ENCODE measurements at regions not wholly inside any gene's neighbourhood (a gene's known extent, or its start where the extent isn't known, plus 50 kb on each side); places are given as distances from the start of the nearest gene placed in this dataset.

DNA sequence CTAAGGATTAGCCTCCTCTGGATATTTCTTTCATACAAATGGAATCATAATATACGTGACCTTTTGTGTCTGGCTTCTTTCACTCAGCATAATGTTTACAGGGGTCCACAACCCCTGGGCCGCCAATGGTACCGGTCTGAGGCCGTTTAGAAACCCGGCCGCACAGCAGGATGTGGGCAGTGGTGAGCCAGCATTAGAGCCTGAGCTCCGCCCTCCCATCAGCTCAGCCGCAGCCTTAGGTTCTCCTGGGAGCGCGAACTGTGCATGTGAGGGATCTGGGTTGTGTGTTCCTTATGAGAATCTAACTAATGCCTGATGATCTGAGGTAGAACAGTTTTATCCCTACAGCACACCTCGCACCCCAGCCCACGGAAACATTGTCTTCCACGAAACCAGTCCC lies 229.7 kb downstream of the ICE1 start:
- DNase-seq = no peak

DNA sequence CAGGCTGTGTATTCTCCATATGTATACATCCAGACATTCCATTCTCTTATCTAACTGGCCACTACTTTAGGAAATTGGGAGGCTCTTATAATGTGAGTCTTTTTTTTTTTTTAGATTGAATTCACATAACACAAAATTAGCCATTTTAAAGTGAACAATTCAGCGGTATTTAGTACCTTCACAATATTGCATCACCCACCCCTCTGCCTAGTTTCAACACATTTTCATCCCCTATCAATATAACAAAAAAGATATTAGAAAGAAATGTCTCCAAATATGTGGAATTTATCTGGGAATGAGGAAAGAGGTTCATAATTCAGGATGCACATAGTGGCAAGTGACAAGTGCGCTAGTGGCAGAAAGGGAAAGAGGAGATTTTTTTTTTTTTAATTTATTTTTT lies 228.5 kb downstream of the ICE1 start:
- no peak for DNase-seq

DNA sequence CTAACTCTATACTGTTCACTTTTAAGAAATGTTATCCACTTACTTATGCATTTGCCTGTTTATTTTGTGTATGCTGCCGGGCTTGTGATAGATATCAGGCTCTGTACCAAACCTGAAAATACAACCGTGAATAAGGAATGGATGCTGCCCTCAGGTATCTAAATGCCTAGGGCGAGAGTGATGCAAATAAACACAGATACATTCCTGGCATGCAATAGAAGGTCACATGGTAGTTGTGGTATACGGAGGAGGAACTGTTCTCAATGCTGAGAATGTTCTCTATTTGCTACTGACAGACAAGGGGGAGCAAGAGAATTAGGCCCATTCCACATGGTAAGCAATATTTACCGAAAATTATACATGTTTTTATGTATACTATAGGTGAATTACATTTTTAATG lies 227.8 kb downstream of the ICE1 start:
- DNase-seq = no peak

DNA sequence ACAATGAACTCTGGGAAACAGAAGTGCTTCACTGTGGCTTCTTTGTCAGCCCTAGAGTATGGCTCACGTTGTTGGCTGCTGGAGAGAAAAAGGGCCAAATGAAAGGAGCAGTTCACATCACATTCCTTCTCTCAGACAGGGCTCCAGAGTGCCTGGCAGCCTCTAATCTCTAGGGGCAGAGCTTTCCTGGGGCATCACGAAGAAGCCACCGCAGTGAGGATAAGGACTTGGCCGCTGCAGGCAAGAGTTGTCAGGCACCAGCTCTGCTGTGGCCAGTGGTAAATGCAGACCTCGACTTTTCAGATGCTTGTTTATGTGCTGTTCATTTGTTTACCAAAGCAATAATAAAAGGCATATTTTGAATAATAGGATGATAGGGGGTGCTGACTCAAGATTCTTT lies 227.2 kb downstream of the ICE1 start:
- DNase-seq = no peak

DNA sequence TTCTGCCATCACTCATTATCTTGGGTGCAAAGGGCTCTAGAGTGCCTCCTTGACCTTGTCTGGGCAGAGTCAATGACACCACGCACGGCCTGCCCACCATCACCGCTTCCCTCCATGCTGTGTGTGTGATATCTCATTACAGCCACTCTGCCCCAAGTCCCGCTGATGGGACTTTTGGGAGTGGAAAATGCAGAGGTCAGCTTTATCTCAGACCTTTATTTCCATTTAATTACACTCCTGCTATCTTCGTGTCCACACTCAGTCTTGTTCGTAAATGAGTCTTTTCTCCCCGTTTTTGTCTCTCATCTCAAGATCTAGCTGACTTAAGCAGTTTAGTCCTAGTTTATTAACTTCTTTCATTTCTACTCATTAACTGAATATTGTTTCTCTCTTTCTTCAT lies 226.2 kb downstream of the ICE1 start:
- DNase-seq = no peak

DNA sequence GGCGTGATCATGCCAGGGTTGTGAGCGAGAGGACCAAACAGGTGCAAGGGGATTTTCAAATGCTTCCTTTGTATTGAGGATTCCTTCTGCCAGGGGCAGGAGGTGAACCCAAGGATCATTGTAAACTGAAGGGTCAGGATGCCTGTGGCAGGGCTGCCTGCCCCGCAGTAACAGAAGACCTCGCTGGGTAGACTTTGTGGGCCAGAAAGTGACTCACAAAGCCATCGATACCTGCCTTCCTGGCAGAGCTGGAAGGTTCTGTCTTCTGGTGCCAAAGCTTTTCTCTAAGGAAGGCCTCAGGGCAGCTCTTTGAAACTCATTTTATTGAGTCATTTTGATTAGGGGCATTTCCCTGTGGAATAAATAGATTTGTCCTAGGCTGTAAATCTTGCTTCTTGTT lies 223.4 kb downstream of the ICE1 start:
- no peak for DNase-seq

DNA sequence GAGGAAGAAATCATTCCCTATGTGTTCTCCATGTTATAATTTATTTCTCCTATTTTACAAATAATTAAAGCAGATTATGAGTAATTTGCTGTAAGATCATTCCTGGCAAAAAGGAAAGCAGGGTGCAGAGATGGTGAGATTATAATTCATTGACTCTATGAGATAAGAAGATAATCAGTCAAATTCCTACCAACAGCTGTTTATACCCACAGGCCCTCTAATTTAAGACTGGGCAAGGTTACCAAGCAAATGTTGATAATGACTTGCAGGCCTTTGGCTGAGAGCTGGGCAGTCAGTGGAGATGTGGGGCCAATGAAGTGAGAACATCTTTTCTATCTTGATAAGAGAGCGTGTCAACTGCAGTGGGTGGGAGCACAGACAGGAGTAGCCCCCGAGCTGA lies 222.7 kb downstream of the ICE1 start:
- DNase-seq = no peak

DNA sequence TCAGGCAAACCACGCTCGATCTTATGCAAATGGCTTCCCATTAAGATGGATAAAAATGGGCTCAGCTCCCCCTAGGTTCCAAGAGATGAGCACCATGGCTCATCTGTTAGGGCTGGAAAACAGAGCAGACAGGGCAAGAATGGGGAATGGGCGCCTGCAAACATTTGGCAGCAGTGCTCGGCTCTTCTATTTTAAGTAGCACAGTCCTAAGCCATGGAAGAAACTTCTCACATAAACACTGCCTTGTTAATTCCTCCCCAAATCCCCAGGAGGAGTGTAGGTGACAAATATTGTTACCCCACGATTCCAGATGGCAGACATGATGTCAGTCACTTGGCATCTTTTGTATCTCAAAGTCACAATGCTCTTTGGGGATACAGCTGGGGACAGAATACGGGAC lies 221.8 kb downstream of the ICE1 start:
- no peak for DNase-seq

DNA sequence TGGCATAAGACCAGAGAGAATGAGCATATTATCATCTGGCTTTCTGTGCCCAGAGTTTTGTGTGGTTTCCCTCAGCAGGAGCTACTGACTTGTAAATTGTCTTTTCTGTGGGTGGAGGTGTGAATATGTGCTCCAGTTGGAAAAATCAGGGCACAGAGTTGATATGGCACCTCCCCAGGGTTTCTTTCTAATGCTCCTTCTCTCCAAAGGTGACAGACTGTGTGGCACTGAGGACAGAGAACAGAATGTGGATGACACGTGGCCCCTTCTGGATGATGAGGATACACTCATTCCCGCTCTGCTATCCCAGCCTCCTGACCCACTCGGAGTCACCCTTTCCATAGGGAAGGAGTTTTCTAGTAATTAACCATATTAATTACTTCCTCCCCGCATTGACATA lies 221.0 kb downstream of the ICE1 start:
- no peak for DNase-seq

DNA sequence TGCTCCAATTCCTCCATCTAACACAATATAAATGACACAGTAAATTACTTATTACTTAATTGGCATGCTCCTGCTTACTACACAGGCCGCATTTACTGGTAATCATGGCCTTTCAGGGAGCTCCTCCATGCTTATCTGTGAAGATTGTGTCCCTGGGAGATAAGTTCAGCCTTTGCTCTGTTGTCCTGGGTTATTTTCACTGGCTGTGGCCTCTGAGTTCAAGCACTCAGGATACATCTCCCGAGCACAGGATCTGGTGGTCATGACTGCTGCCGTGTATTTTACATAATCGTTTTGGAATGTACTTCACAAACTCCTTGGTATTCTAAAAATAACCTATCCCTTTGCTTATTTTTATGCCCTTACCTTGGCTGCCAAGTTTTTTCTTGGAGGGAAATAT lies 215.7 kb downstream of the ICE1 start:
- DNase-seq = no peak

DNA sequence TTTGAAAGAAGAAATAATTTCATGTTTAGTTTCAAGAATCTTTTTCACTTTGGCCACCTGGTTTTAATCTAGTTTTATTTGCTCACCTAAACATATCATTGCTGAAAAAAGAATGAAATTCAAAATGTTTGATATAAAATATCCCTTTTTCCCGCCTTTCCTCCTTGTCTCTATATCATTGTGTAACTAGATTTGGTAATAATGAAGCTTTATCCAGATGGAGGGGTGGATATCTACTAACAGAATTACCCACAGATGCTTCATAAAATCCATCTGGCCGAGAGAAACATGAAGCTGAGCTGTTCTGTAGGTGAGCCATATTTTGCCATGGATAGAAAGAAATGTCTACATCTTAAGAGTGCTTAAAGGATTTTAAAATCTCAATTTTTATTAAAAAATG lies 214.7 kb downstream of the ICE1 start:
- DNase-seq = no peak

DNA sequence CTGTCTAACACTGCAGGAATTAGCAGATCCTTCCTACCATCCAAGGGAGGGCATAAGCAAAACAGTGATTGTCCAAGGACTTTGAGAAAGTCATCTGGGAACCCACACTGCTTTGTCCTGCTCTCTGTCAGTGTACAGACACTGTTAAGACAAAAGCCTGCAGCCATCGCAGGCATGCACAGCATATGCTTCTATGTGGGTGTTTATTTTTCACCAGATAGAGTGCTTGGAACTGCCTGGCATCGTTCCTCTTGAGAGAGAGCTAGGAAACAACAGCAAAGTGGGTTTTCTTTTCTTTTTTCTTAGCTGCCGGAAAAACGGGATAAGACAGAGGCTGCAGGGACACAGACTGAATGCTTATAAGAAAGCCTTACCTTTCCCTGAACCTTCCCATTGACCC lies 212.3 kb downstream of the ICE1 start:
- no peak for DNase-seq

DNA sequence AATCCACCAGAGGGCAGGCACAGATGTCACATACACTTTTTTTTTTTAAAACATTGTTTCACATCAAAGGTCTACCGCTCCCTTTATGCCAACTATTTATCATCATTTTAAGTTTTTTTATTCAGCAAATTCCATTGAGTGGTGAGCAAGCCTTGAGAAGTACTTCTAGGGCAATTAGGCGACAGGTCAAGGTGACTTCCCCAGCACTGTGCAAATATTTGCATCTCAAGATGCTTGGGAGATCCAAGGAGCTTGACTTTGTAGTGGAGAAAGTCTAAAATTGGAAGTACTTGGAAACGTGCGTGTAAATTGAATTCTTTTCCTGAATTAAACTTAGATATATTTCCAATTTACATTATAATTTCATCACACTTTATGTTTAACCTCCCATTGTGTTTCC lies 211.1 kb downstream of the ICE1 start:
- no peak for DNase-seq

DNA sequence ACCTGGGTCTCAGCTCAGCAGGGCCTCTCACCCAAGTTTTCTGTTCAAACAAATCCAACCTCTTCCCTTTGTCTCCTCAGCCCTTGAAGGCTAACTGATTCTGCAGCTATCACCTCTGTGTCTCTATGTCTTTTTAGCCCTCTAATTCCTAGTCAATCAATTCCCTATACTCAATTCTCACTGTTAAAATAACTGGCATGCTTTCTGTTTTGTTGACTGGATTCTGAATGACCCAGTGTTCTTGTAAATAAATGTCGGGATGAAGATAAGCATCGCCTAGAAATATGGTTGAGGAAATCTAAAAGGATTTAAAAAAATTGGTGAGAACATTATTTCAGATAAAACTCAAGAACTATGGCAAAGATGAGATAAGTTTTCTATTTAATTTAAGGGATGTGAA lies 210.2 kb downstream of the ICE1 start:
- DNase-seq = no peak

DNA sequence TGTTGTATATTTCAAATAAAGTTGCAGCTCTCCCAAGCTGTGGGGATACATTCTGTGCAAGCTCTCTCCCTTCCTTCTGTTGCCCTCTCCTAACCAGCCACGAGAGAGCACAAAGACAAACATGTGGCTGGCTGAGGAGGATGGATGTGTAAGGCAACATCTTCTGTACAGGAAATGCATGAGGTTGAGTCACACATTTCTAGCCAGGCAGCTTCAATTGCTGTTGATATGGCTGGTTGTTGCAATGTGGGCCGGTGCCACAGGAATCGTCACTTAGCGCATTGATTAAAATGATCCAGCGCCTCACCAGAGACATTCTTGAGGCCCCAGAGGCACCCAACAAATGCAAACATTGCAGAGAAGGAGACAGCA lies 207.1 kb downstream of the ICE1 start:
- no peak for DNase-seq

DNA sequence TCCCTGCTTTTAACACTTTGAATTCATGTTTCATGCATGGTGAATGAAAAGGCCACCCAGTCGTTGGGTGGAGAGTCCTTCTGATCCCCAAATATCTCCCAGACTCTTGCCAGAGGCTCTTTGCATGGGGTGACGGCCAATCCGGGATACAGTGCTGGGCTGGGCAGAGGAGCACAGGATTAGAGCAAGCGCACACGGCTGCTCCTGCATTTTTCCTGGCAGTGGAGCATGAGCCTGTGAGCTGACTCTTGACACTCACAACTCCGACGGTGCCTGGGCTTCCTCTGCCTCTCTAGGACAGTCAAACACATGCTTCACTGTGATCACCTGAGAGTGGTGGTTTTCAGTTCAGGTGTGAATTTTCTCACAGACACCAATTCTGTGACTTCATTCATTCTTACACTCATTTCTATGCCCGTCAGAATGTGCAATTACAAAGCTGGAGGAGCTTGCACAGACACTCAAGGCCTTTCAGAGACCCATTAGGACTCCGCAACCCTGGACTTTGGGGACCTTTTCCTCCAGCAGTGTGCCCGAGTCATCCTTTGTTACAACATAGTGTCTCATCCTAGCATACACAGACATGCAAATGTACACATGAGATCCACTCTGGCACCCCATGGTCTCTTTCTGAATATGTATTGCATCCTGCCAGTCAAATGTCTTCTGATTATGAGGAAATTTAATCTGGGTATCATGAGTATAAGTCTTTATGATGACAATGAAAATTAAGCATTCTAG lies 206.6 kb downstream of the ICE1 start:
- no peak for DNase-seq

DNA sequence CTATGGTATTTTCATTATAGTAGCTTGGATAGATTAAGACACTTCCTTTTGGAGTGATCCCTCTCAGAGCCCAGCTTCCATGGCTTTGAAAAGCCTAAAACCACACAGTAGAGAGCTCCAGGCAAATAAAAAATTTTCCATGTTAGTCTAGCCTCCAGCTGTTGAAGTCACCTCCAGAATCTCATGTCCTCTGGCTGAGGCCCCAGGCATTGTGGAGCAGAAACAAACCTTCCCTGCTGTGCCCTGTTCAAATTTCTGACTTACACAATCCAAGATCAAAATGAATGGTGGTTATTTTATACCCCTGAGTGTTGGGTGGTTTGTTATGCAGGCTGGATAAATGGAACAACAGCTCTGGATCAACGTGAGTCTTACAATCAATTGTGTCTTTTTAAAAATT lies 203.9 kb downstream of the ICE1 start:
- DNase-seq = no peak

DNA sequence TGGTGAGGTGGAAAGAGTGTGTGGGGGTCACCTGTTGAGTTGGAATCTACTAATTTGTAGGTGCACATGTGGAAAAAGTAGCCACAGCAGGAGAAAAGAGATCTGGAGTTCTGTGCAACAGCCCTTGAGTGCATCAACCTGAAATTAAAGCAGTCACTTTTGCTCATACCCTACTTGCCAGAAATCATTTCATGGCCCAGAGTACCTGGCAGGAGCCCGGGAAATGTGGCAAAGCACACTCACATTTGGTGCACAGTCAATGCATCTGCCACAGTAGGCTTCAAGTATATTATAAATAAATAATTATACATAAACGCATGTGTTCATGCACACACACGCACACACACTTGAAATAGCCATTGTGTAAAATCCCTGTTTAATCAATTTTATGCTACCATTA lies 203.0 kb downstream of the ICE1 start:
- no peak for DNase-seq

DNA sequence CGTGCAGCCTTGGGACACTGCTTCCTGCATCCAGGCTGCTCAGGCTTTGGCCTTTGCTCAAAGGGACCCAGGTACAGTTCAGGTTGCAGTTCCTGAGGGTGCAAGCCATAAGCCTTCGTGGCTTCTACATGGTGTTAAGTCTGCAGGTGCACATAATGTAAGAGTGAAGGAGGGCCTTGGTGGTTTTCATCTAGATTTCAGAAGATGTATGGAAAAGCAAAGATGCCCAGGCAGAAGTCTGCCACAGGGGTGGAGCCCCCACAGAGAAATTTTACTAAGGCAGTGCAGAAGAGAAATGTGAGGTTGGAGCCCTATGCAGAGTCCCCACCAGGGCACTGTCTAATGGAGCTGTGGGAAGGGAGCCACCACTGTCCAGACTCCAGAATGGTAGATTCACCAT lies 200.9 kb downstream of the ICE1 start:
- no peak for DNase-seq

DNA sequence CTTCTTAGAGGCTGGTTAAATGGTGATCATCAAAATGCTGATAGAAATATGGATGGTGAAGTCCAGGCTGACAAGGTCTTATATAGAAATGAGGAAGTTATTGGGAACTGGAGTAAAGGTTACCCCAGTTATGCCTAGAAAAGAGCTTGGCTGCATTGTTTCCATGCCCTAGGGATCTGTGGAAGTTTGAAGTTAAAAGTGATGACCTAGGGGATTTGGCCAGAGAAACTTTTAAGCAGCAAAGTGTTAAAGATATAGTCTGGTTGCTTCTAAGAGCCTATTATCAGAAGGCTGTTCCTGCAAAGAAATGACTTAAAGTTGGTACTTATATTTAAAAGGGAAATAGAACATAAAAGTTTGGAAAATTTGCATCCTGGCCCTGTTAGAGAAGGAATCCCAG lies 200.3 kb downstream of the ICE1 start:
- no peak for DNase-seq

DNA sequence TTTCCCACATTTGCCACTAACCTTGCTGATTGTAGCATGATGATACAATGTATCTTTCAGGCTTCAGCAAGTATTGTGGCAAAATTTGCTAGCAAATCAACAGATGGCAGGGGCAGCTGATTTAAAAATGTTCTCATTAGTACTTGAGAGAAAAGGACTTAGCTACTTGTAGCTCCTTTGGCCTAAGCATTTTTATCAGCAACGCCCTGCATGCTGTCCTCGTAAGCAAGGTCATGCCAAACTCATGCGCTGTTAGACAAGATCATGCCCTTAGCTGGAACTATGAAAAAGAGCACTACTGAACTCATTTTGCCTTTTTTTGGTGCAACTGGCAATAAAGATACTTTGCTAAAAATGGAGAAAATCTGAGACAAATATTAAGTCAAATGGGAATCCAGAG lies 197.1 kb downstream of the ICE1 start:
- DNase-seq = no peak

DNA sequence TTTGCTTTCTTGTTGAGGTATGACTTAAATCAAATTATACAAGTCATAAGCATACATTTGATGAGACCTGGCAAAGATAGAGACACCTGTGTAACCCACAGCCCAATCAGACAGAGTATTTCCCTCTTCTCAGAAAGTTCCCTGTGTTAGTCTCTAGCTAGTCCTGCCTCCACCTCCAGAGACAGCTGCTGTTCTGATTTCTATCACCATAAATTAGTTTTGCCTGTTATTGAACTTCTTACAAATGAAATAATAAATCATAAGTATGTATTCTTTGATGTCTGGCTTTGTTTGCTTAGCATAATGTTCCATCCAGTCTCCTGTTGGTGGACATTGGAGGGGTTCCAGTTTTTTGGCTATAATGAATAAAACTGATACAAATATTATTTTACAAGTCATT lies 194.5 kb downstream of the ICE1 start:
- no peak for DNase-seq

DNA sequence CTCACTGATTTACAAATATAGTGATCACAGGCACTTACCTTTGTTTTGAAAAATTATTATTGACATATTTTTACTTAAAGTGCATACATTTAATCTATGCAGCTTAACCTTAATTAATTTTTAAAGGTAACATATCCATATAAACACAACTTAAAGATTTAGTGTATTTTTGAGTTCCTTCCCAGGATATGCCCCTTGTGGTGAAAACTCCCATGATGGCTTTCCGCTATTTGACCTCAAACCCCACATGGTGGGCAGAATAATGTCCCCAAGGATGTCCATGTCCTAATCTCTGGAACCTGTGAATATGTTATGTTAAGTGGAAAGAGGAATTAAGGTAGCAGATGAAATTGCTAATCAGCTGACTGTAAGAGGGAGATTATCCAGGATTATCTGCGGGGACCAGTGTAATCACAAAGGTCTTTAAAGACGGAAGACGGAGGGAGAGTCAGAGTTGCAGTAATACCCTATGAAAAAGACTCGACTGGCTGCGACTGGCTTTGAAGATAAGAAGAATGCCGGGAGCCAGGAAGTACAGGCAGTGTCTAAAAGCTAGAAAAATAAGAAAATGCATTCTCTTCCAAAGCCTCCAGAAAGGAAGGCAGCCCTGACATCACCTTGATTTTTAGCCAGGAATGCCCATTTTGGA lies 193.9 kb downstream of the ICE1 start:
- DNase-seq = no peak

DNA sequence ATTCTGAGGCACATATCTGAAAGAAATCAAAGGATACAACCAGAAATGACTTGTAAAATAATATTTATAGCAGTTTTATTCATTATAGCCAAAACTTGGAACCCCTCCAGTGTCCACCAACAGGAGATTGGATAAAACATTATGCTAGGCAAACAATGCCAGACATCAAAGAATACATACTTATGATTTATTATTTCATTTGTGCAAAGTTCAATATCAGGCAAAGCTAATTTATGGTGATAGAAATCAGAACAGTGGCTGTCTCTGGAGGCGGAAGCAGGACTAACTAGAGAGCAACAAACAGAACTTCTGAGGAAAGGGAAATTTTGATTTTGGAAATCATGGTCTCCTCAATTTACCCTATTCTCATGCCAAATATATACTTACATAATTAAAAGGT lies 193.1 kb downstream of the ICE1 start:
- no peak for DNase-seq

DNA sequence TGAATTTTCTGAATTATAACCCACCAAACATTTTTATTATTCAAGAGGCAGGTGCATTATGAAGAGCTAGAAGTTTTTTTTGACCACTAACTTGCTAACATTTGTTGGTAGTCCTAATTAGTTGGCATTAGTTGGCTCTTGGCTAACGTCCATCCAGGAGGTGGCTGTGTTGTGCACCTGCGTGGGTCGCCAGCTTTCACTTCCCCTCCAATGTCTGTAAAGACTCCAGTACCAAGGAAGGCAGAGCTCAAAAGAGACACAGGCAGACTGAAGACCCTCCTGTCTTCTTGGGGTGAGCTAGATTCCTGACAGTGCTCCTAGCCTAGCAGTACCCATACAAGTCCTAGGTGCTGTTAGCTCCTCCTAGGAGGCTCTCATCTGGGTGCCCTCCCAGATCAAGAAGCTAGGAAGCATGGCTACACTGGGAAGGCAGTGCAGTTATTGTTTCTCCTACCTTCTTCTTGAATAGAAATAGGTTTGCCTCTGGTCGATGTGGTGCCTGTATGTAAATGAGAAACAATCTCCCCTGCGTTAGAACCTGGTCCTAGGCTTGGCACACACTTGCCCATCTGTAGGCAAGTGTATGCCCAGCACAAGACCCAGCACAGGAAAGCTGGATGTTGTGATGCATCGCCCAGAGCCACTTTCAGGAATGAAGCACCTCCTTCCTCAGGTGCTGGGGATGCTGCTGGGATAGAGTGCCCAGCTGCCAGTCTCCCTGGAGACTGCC lies 190.9 kb downstream of the ICE1 start:
- no peak for DNase-seq
